ENCODE measurements at regions not wholly inside any gene's neighbourhood (a gene's known extent, or its start where the extent isn't known, plus 50 kb on each side); places are given as distances from the start of the nearest gene placed in this dataset.

DNA sequence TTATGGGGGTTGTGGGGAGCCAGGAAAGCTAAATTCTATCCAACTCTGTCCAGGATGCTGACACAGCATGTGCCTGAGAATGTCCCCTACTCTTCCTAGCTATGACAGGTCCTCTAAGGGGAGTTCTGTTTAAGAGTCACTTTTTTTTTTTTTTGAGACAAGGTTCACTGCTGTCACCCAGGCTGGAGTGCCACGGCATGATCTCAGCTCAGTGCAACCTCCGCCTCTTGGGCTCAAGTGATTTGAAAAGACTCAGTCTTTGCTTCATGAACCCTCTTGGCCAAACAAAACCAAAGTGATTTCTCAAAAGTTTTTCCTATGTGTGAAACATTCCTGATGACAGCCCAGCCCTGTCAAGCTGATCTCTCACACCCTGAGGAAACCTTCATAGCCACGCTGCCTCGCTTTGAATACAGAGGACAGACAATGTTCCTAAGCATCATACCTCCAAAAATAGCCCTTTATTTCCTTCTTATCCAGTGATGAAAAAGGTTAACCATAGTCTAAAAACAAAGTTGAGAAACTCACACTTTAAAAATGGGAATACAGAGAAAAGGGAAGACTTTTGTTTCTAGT, 105.5 kb upstream of the PROK2 start:
- H3K36me3 ChIP-seq (ENCODE audit: low read length): no peaks in the 10 kb centered on the region
- H3F3A ChIP-seq (ENCODE audit: insufficient read depth): no peaks in the 10 kb centered on the region
- H3K9me3 ChIP-seq (ENCODE audit: insufficient read depth, low read length): no peaks in the 10 kb centered on the region
- H3K27ac ChIP-seq (ENCODE audit: low read depth, low read length): no peak overlapping the region
- H3K9me2 ChIP-seq (replicated peaks; ENCODE audit: insufficient read depth, low read length): no peaks in the 10 kb centered on the region
- no peaks in the 10 kb centered on the region for H4K20me1 ChIP-seq (ENCODE audit: low read depth, low read length)
- no peak overlapping the region for H3K9ac ChIP-seq (ENCODE audit: low read length)
- no peak for TF ChIP-seq EZH2phosphoT487 (conservative IDR thresholded peaks at IDR 0.05; ENCODE audit: low read length)
- TF ChIP-seq, protein P1, sequence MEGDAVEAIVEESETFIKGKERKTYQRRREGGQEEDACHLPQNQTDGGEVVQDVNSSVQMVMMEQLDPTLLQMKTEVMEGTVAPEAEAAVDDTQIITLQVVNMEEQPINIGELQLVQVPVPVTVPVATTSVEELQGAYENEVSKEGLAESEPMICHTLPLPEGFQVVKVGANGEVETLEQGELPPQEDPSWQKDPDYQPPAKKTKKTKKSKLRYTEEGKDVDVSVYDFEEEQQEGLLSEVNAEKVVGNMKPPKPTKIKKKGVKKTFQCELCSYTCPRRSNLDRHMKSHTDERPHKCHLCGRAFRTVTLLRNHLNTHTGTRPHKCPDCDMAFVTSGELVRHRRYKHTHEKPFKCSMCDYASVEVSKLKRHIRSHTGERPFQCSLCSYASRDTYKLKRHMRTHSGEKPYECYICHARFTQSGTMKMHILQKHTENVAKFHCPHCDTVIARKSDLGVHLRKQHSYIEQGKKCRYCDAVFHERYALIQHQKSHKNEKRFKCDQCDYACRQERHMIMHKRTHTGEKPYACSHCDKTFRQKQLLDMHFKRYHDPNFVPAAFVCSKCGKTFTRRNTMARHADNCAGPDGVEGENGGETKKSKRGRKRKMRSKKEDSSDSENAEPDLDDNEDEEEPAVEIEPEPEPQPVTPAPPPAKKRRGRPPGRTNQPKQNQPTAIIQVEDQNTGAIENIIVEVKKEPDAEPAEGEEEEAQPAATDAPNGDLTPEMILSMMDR (IDR thresholded peaks at IDR 0.05; ENCODE audit: insufficient read depth, low read length, poor library complexity, severe bottlenecking): no peak
- H3K27me3 ChIP-seq (ENCODE audit: low read length): no peaks in the 10 kb centered on the region
- no peak overlapping the region for H3K4me3 ChIP-seq (ENCODE audit: insufficient read depth, low read length, poor library complexity, severe bottlenecking)
- H3K79me2 ChIP-seq (ENCODE audit: insufficient read depth, low read length): no peaks in the 10 kb centered on the region
- no peak overlapping the region for H3K4me2 ChIP-seq (ENCODE audit: low read depth, low read length, poor library complexity, severe bottlenecking)
- H2AFZ ChIP-seq (ENCODE audit: low read depth, low read length, severe bottlenecking): no peak overlapping the region

- no peak overlapping the region for H3K4me2 ChIP-seq (ENCODE audit: low read depth, low read length, poor library complexity, severe bottlenecking)
- no peaks in the 10 kb centered on the region for H3K36me3 ChIP-seq (ENCODE audit: low read length)
- H3K79me2 ChIP-seq (ENCODE audit: insufficient read depth, low read length): no peaks in the 10 kb centered on the region
- no peak for TF ChIP-seq EZH2phosphoT487 (conservative IDR thresholded peaks at IDR 0.05; ENCODE audit: low read length)
- TF ChIP-seq, protein P1 (IDR thresholded peaks at IDR 0.05; ENCODE audit: insufficient read depth, low read length, poor library complexity, severe bottlenecking): no peak
- no peak overlapping the region for H3K27ac ChIP-seq (ENCODE audit: low read depth, low read length)
- no peaks in the 10 kb centered on the region for H4K20me1 ChIP-seq (ENCODE audit: low read depth, low read length)
- no peak overlapping the region for H2AFZ ChIP-seq (ENCODE audit: low read depth, low read length, severe bottlenecking)
- no peak overlapping the region for H3K9ac ChIP-seq (ENCODE audit: low read length)
- H3K4me3 ChIP-seq (ENCODE audit: insufficient read depth, low read length, poor library complexity, severe bottlenecking): no peak overlapping the region
- no peaks in the 10 kb centered on the region for H3K9me3 ChIP-seq (ENCODE audit: insufficient read depth, low read length)
- H3K9me2 ChIP-seq (replicated peaks; ENCODE audit: insufficient read depth, low read length): no peaks in the 10 kb centered on the region
- H3K27me3 ChIP-seq (ENCODE audit: low read length): no peaks in the 10 kb centered on the region
- no peaks in the 10 kb centered on the region for H3F3A ChIP-seq (ENCODE audit: insufficient read depth)
These were observed 102.3 kb upstream of the PROK2 start for GRCh38 chr3:71887256-71887655.

- no peaks in the 10 kb centered on the region for H3K36me3 ChIP-seq (ENCODE audit: low read length)
- H3K27me3 ChIP-seq (ENCODE audit: low read length): no peaks in the 10 kb centered on the region
- no peak overlapping the region for H3K9ac ChIP-seq (ENCODE audit: low read length)
- H3K27ac ChIP-seq (ENCODE audit: low read depth, low read length): no peak overlapping the region
- H3K9me2 ChIP-seq (replicated peaks; ENCODE audit: insufficient read depth, low read length): no peaks in the 10 kb centered on the region
- no peaks in the 10 kb centered on the region for H3F3A ChIP-seq (ENCODE audit: insufficient read depth)
- no peaks in the 10 kb centered on the region for H3K9me3 ChIP-seq (ENCODE audit: insufficient read depth, low read length)
- H2AFZ ChIP-seq (ENCODE audit: low read depth, low read length, severe bottlenecking): no peak overlapping the region
- no peaks in the 10 kb centered on the region for H4K20me1 ChIP-seq (ENCODE audit: low read depth, low read length)
- no peaks in the 10 kb centered on the region for H3K79me2 ChIP-seq (ENCODE audit: insufficient read depth, low read length)
- TF ChIP-seq, protein P1 (IDR thresholded peaks at IDR 0.05; ENCODE audit: insufficient read depth, low read length, poor library complexity, severe bottlenecking): no peak
- H3K4me3 ChIP-seq (ENCODE audit: insufficient read depth, low read length, poor library complexity, severe bottlenecking): no peak overlapping the region
- no peak overlapping the region for H3K4me2 ChIP-seq (ENCODE audit: low read depth, low read length, poor library complexity, severe bottlenecking)
These were observed 100.1 kb upstream of the PROK2 start for GRCh38 chr3:71885006-71885405.

Data from SU-DHL-6 (cell line).